GM12891 (cell line): ENCODE measurements at regions not wholly inside any gene's neighbourhood (a gene's known extent, or its start where the extent isn't known, plus 50 kb on each side); places are given as distances from the start of the nearest gene placed in this dataset.

ENCODE experiments used
- POLR2A ChIP-seq: IDR thresholded peaks from 2 replicates; pipeline ENCODE4 v1.6.1; 2011; ENCODE audit warnings: low read depth, low read length, control low read depth
- POLR2AphosphoS5 ChIP-seq: IDR thresholded peaks from 2 replicates; pipeline ENCODE4 v1.6.1; 2011; ENCODE audit warnings: low read depth, low read length, control low read depth
- SPI1 ChIP-seq: IDR thresholded peaks from 2 replicates; pipeline ENCODE4 v1.6.1; 2011; ENCODE audit warnings: low read depth, low read length, control low read depth
- TAF1 ChIP-seq: IDR thresholded peaks from 2 replicates; pipeline ENCODE4 v1.6.1; 2011; ENCODE audit warnings: low read depth, low read length, control low read depth

DNA sequence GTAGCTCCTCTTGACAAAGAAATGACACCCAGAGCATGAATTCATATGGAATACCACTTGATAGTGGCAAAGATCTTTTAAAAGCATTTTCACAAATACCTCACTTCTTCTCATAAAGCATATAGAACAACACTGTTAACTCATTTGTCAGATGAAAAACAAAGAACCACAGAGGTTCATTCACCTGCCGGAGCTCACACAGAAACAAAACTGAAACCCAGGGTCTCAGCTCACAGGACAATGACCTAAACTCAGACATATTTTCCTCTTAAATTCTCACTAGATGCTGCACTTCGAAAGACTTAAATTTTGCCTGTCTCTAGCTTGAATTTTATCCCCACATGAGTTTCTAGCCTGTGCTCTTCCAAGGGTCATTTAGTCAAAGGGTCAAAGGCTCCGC lies 339.0 kb downstream of the KCNN2 start:
- no peak for TF ChIP-seq TAF1
- TF ChIP-seq POLR2AphosphoS5, result no peak
- no peak for TF ChIP-seq POLR2A
- TF ChIP-seq SPI1, result no peak
